ENCODE measurements at regions not wholly inside any gene's neighbourhood (a gene's known extent, or its start where the extent isn't known, plus 50 kb on each side); places are given as distances from the start of the nearest gene placed in this dataset.

DNA sequence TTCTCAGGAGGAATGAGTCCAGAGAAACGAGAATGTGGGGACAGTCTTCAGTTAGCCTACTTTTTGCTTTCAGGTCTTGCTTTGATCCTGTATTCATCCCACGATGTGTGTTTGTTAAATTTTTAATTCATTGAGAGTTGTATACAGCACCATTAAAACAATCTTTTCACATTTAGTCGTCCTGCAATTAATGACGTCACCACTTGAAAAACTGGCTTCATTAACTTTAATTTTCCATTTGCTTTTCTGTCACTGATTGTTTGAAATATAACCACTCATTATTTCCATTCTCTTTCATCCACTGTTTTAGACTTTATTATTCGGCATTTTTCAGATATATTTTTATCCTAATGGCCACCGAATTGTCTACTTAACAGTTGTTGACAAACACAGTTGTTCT is 146.9 kb downstream of the TFEC start:
- no peaks in the 10 kb centered on the region for H3K27me3 ChIP-seq (ENCODE audit: control insufficient read depth, insufficient read depth, low read length)
- no peak overlapping the region for H3K4me2 ChIP-seq (ENCODE audit: low read length)
- no peak overlapping the region for H3K9ac ChIP-seq (ENCODE audit: low read depth, low read length)
- H3K9me3 ChIP-seq (replicated peaks; ENCODE audit: low read length): no peaks in the 10 kb centered on the region
- no peaks in the 10 kb centered on the region for H3K4me1 ChIP-seq (ENCODE audit: control insufficient read depth, insufficient read depth, low read length)
- H3K4me3 ChIP-seq (ENCODE audit: low read length): no peak overlapping the region
- no peaks in the 10 kb centered on the region for H3K36me3 ChIP-seq (ENCODE audit: insufficient read depth, low read length)

DNA sequence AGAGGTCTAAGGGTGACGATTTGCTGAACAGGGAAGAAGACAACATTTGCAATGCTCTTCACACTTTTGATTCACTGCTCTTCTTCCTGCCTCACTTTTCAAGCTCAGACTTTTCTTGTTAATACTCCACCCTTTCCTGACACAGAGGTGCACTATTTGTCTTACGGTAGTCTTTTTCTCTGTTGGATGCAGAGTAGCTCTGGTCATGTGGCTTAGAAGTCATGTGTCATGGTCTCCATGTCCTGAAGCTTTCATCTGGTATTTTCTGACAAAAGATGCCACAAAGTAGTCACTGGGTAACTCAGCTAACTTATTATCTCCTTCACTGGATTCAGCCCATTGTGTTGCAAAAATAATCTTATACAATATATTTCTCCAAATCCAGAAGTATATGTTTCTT is 149.1 kb downstream of the TFEC start:
- Histone ChIP-seq H3K9ac (ENCODE audit: low read depth, low read length) (no peak overlapping the region), H3K36me3 (ENCODE audit: insufficient read depth, low read length) (no peaks in the 10 kb centered on the region), H3K4me3 (ENCODE audit: low read length) (no peak overlapping the region), H3K4me2 (ENCODE audit: low read length) (no peak overlapping the region), H3K4me1 (ENCODE audit: control insufficient read depth, insufficient read depth, low read length) (no peaks in the 10 kb centered on the region), H3K9me3 (replicated peaks; ENCODE audit: low read length) (no peaks in the 10 kb centered on the region), H3K27me3 (ENCODE audit: control insufficient read depth, insufficient read depth, low read length) (no peaks in the 10 kb centered on the region)

DNA sequence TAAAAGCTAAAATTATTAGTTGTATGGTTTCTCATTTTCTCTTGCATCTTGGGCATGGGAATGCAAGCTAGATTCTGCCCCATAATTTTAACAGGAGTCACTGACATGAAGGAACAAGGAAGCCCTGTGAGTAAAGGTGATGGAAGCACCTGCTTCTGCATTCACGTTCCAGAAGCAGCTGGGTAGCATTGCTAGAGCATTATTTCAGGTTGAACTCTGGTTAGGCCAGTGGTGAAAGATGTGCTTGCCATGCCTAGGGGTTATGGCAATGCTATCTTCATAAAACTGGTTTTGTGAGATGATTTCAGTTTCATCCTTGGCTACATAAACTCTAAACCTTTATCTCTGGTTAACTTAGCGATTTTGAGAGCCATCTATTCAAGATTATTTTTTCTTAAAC is 151.4 kb downstream of the TFEC start:
- Histone ChIP-seq H3K9me3 (replicated peaks; ENCODE audit: low read length) (no peaks in the 10 kb centered on the region), H3K4me2 (ENCODE audit: low read length) (no peak overlapping the region), H3K9ac (ENCODE audit: low read depth, low read length) (no peak overlapping the region), H3K4me3 (ENCODE audit: low read length) (no peak overlapping the region), H3K4me1 (ENCODE audit: control insufficient read depth, insufficient read depth, low read length) (no peaks in the 10 kb centered on the region), H3K36me3 (ENCODE audit: insufficient read depth, low read length) (no peaks in the 10 kb centered on the region), H3K27me3 (ENCODE audit: control insufficient read depth, insufficient read depth, low read length) (no peaks in the 10 kb centered on the region)

GRCh38 chr7:115869801-115870200 is 160.8 kb downstream of the TFEC start:
- no peaks in the 10 kb centered on the region for H3K36me3 ChIP-seq (ENCODE audit: insufficient read depth, low read length)
- no peaks in the 10 kb centered on the region for H3K4me1 ChIP-seq (ENCODE audit: control insufficient read depth, insufficient read depth, low read length)
- no peak overlapping the region for H3K9ac ChIP-seq (ENCODE audit: low read depth, low read length)
- H3K4me2 ChIP-seq (ENCODE audit: low read length): no peak overlapping the region
- no peaks in the 10 kb centered on the region for H3K9me3 ChIP-seq (replicated peaks; ENCODE audit: low read length)
- H3K27me3 ChIP-seq (ENCODE audit: control insufficient read depth, insufficient read depth, low read length): no peaks in the 10 kb centered on the region
- no peak overlapping the region for H3K4me3 ChIP-seq (ENCODE audit: low read length)

DNA sequence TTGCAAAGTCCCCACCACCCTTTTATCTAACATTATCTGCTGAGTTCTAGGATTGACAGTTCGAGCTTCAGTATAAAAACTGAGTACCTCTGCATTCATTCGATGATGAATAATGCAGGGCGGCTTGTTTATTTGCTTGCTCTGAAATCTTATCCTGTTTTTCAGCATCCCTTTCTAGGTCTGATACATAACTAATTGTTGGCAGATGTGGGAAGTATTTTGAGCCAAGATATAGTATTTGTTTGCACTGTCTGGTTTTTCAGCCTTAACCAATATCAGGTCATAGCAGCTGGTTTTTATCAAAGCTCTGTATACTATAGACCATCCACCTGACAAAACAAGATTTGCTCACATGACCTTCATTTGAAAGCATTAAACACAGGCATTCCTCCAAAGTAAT is 161.4 kb downstream of the TFEC start:
- Histone ChIP-seq H3K9me3 (replicated peaks; ENCODE audit: low read length) (no peaks in the 10 kb centered on the region), H3K9ac (ENCODE audit: low read depth, low read length) (no peak overlapping the region), H3K4me1 (ENCODE audit: control insufficient read depth, insufficient read depth, low read length) (no peaks in the 10 kb centered on the region), H3K4me2 (ENCODE audit: low read length) (no peak overlapping the region), H3K27me3 (ENCODE audit: control insufficient read depth, insufficient read depth, low read length) (no peaks in the 10 kb centered on the region), H3K4me3 (ENCODE audit: low read length) (no peak overlapping the region), H3K36me3 (ENCODE audit: insufficient read depth, low read length) (no peaks in the 10 kb centered on the region)

DNA sequence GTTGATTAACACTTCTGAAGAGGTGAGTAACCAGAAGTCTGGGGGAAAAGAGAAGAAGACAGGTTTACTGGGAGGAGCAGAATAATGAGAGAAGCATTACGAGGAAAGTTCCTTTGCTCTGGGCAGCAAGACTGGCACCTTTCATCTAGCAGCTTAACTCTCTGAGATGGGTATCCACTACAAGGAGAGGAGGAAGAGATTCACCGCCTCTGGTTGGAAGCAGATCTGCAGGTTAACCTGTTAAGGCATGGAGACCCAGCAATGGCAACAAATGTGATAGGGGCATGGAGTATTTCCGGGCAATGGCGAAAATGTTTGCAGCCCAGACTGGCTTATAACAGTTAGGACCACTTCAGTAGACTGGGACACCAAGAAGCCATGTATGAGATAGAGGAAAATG is 162.2 kb downstream of the TFEC start:
- H3K4me3 ChIP-seq (ENCODE audit: low read length): no peak overlapping the region
- H3K9me3 ChIP-seq (replicated peaks; ENCODE audit: low read length): no peaks in the 10 kb centered on the region
- H3K4me2 ChIP-seq (ENCODE audit: low read length): no peak overlapping the region
- no peak overlapping the region for H3K9ac ChIP-seq (ENCODE audit: low read depth, low read length)
- H3K27me3 ChIP-seq (ENCODE audit: control insufficient read depth, insufficient read depth, low read length): no peaks in the 10 kb centered on the region
- H3K36me3 ChIP-seq (ENCODE audit: insufficient read depth, low read length): no peaks in the 10 kb centered on the region
- no peaks in the 10 kb centered on the region for H3K4me1 ChIP-seq (ENCODE audit: control insufficient read depth, insufficient read depth, low read length)

DNA sequence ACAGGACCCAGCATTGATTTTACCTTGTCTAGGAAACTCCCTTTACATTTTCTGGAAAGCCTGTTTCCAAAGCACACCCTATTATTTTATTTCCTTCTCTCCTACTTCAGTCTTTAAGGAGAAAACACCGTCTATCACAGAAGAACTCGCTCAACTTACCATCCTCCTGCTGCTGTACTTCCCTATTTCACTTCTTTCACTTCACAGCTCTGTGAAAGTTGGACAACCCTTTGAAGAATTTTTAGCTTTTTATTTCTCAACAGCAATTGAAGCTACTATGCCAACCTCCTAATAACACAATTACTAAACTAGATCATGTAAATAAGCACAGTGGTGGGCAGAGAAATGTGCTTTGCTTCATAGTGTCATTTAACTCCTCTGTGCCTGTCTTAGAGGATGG is 166.5 kb downstream of the TFEC start:
- H3K4me1 ChIP-seq (ENCODE audit: control insufficient read depth, insufficient read depth, low read length): no peaks in the 10 kb centered on the region
- H3K4me3 ChIP-seq (ENCODE audit: low read length): no peak overlapping the region
- H3K36me3 ChIP-seq (ENCODE audit: insufficient read depth, low read length): no peaks in the 10 kb centered on the region
- no peaks in the 10 kb centered on the region for H3K9me3 ChIP-seq (replicated peaks; ENCODE audit: low read length)
- H3K4me2 ChIP-seq (ENCODE audit: low read length): no peak overlapping the region
- H3K27me3 ChIP-seq (ENCODE audit: control insufficient read depth, insufficient read depth, low read length): no peaks in the 10 kb centered on the region
- no peak overlapping the region for H3K9ac ChIP-seq (ENCODE audit: low read depth, low read length)

DNA sequence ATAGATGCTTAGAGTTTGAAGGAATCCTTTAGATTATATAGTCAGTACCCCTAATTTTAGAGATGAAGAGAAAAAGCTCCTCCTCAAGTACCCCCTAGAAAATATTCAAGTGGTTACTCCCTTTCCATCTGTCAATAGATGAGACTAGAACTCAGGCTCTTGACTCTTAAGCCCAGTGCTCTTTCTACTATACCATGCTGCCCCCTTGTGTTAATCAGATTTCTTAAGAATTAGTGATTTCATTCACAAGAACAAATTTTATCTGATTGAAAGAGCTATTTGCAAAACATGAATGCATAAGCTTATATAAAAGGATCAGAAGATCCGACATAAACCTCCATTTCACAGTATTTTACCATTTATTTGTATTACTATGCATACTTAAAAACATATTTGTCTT is 179.3 kb downstream of the TFEC start:
- Histone ChIP-seq H3K9me3 (replicated peaks; ENCODE audit: low read length) (no peaks in the 10 kb centered on the region), H3K4me2 (ENCODE audit: low read length) (no peak overlapping the region), H3K36me3 (ENCODE audit: insufficient read depth, low read length) (no peaks in the 10 kb centered on the region), H3K4me3 (ENCODE audit: low read length) (no peak overlapping the region), H3K27me3 (ENCODE audit: control insufficient read depth, insufficient read depth, low read length) (no peaks in the 10 kb centered on the region), H3K9ac (ENCODE audit: low read depth, low read length) (no peak overlapping the region), H3K4me1 (ENCODE audit: control insufficient read depth, insufficient read depth, low read length) (no peaks in the 10 kb centered on the region)

DNA sequence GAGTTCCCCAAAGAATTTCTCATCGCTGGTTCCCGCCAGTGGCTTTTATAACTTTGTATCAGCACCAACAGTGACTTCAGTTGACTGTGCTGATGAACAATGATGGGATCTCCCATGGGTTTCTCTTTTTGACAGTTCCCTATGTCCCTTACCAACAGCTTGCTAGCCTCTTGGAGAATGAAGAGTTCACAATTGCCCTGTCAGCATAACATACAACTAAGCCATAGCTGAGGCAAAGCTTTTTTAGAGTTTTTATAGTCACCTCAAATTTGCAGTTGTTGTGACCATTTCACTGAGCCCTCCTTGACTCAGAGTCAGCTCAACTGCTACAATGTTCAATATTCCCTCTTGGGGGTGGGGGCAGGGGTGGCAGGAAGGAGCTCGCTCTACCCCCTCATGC is 179.8 kb downstream of the TFEC start:
- no peak overlapping the region for H3K4me3 ChIP-seq (ENCODE audit: low read length)
- H3K4me2 ChIP-seq (ENCODE audit: low read length): no peak overlapping the region
- H3K27me3 ChIP-seq (ENCODE audit: control insufficient read depth, insufficient read depth, low read length): no peaks in the 10 kb centered on the region
- no peak overlapping the region for H3K9ac ChIP-seq (ENCODE audit: low read depth, low read length)
- H3K9me3 ChIP-seq (replicated peaks; ENCODE audit: low read length): no peaks in the 10 kb centered on the region
- H3K36me3 ChIP-seq (ENCODE audit: insufficient read depth, low read length): no peaks in the 10 kb centered on the region
- no peaks in the 10 kb centered on the region for H3K4me1 ChIP-seq (ENCODE audit: control insufficient read depth, insufficient read depth, low read length)

GRCh38 chr7:115844857-115845256 is 185.7 kb downstream of the TFEC start:
- H3K27me3 ChIP-seq (ENCODE audit: control insufficient read depth, insufficient read depth, low read length): no peaks in the 10 kb centered on the region
- no peak overlapping the region for H3K4me3 ChIP-seq (ENCODE audit: low read length)
- peaks cover 6% of the 10 kb centered on the region for H3K4me1 ChIP-seq (ENCODE audit: control insufficient read depth, insufficient read depth, low read length)
- no peak overlapping the region for H3K9ac ChIP-seq (ENCODE audit: low read depth, low read length)
- H3K4me2 ChIP-seq (ENCODE audit: low read length): no peak overlapping the region
- H3K36me3 ChIP-seq (ENCODE audit: insufficient read depth, low read length): no peaks in the 10 kb centered on the region
- no peaks in the 10 kb centered on the region for H3K9me3 ChIP-seq (replicated peaks; ENCODE audit: low read length)

DNA sequence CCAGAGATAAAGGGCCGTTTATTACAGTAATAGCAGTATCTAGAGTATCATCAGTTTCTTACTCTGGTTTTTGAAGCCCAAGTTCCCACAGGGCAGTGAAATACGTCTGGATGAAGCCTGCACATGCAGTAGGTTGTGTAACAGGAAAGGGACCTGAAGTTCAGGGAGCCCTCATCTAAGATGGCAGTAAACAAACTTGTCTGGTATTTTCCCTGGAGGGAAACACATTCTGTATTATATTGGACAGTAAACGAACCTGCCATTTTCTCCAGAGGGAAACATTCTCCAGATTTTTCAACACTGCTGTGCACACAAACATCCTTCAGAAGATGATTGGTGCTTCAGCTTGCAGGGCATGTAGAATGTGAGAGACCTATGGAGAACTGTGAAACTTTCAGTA is 189.9 kb downstream of the TFEC start:
- H3K4me2 ChIP-seq (ENCODE audit: low read length): no peak overlapping the region
- H3K4me1 ChIP-seq (ENCODE audit: control insufficient read depth, insufficient read depth, low read length): peaks cover 6% of the 10 kb centered on the region
- H3K27me3 ChIP-seq (ENCODE audit: control insufficient read depth, insufficient read depth, low read length): no peaks in the 10 kb centered on the region
- no peak overlapping the region for H3K9ac ChIP-seq (ENCODE audit: low read depth, low read length)
- H3K36me3 ChIP-seq (ENCODE audit: insufficient read depth, low read length): no peaks in the 10 kb centered on the region
- H3K9me3 ChIP-seq (replicated peaks; ENCODE audit: low read length): no peaks in the 10 kb centered on the region
- H3K4me3 ChIP-seq (ENCODE audit: low read length): no peak overlapping the region

GRCh38 chr7:115838829-115839228 is 191.7 kb downstream of the TFEC start:
- H3K4me2 ChIP-seq (ENCODE audit: low read length): no peak overlapping the region
- no peaks in the 10 kb centered on the region for H3K4me1 ChIP-seq (ENCODE audit: control insufficient read depth, insufficient read depth, low read length)
- no peak overlapping the region for H3K4me3 ChIP-seq (ENCODE audit: low read length)
- H3K36me3 ChIP-seq (ENCODE audit: insufficient read depth, low read length): no peaks in the 10 kb centered on the region
- H3K9ac ChIP-seq (ENCODE audit: low read depth, low read length): no peak overlapping the region
- no peaks in the 10 kb centered on the region for H3K9me3 ChIP-seq (replicated peaks; ENCODE audit: low read length)
- H3K27me3 ChIP-seq (ENCODE audit: control insufficient read depth, insufficient read depth, low read length): no peaks in the 10 kb centered on the region

- Histone ChIP-seq H3K9ac (ENCODE audit: low read depth, low read length) (no peak overlapping the region), H3K4me1 (ENCODE audit: control insufficient read depth, insufficient read depth, low read length) (no peaks in the 10 kb centered on the region)
Observed at GRCh38 chr7:115831371-115831770, 199.2 kb downstream of the TFEC start.

More at GRCh38 chr7:115831371-115831770, 199.2 kb downstream of the TFEC start:
- Histone ChIP-seq H3K4me2 (ENCODE audit: low read length) (no peak overlapping the region), H3K9me3 (replicated peaks; ENCODE audit: low read length) (no peaks in the 10 kb centered on the region), H3K36me3 (ENCODE audit: insufficient read depth, low read length) (no peaks in the 10 kb centered on the region), H3K4me3 (ENCODE audit: low read length) (no peak overlapping the region), H3K27me3 (ENCODE audit: control insufficient read depth, insufficient read depth, low read length) (no peaks in the 10 kb centered on the region)

Data from skeletal muscle satellite cell (primary cell).